ENCODE measurements at regions not wholly inside any gene's neighbourhood (a gene's known extent, or its start where the extent isn't known, plus 50 kb on each side); places are given as distances from the start of the nearest gene placed in this dataset.

- Mint-ChIP-seq H3K36me3 (ENCODE audit: insufficient read depth in 2 of 2) (peaks cover 6 to 21% of the 10 kb centered on the region in 2 donors), H3K27ac (no peak overlapping the region), H3K4me1 (ENCODE audit: low read depth) (peaks cover 17% of the 10 kb centered on the region), H3K4me3 (no peak overlapping the region), H3K27me3 (ENCODE audit: low read depth) (peaks cover 9% of the 10 kb centered on the region), H3K9me3 (peaks cover 6% of the 10 kb centered on the region in 2 donors)
- no peak for ATAC-seq (replicated peaks in 1 of 2)
- DNase-seq: no peak
Measured at GRCh38 chr3:177308286-177308685, 111.0 kb upstream of the TBL1XR1 start.

- ATAC-seq (replicated peaks in 1 of 2): peak; percentile 56 to 79
Measured at GRCh38 chr3:177308911-177309310, 111.6 kb upstream of the TBL1XR1 start.

GRCh38 chr3:177312491-177312890 lies 115.2 kb upstream of the TBL1XR1 start:
- Mint-ChIP-seq H3K9me3 (peaks cover 6% of the 10 kb centered on the region in 2 donors), H3K4me1 (ENCODE audit: low read depth) (peaks cover 19% of the 10 kb centered on the region), H3K27me3 (ENCODE audit: low read depth) (peaks cover 9% of the 10 kb centered on the region), H3K27ac (no peak overlapping the region), H3K36me3 (ENCODE audit: insufficient read depth in 2 of 2) (peaks cover 6 to 27% of the 10 kb centered on the region in 2 donors), H3K4me3 (no peak overlapping the region)
- no peak for ATAC-seq (replicated peaks in 1 of 2)
- no peak for DNase-seq

More at GRCh38 chr3:177308911-177309310, 111.6 kb upstream of the TBL1XR1 start:
- Mint-ChIP-seq H3K27ac (no peak overlapping the region), H3K9me3 (peaks cover 6% of the 10 kb centered on the region in 2 donors), H3K27me3 (ENCODE audit: low read depth) (peaks cover 9% of the 10 kb centered on the region), H3K4me3 (no peak overlapping the region), H3K36me3 (ENCODE audit: insufficient read depth in 2 of 2) (peaks cover 6 to 21% of the 10 kb centered on the region in 2 donors), H3K4me1 (ENCODE audit: low read depth) (peaks cover 17% of the 10 kb centered on the region)
- no peak for DNase-seq

DNA sequence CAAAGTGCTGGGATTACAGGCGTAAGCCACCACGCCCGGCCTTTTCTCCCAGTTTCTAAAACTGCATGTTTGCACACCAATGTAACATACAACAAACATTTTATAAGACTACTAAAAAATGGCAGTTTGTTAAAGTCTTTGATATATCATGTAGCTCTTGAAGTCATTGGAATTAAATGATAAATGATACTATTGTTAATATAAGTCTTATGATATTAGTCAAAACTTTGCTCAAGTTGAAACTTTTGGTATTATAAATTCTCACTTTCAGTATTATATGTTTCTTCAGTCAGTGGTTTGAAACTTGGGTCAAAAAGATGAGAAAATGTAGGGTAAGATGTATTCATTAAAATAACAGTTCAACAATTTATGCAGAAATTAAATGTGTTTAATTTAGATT lies 117.6 kb upstream of the TBL1XR1 start:
- Mint-ChIP-seq H3K27ac (peak overlapping the region; percentile 47), H3K4me3 (peak overlapping the region; percentile 50 to 59), H3K4me1 (ENCODE audit: low read depth) (peaks cover 28% of the 10 kb centered on the region), H3K9me3 (peaks cover 6 to 9% of the 10 kb centered on the region in 2 donors), H3K27me3 (ENCODE audit: low read depth) (peaks cover 9% of the 10 kb centered on the region), H3K36me3 (ENCODE audit: insufficient read depth in 2 of 2) (peaks cover 9 to 28% of the 10 kb centered on the region in 2 donors)
- no peak for DNase-seq
- ATAC-seq (replicated peaks in 1 of 2): peak; percentile 75 to 79

- Mint-ChIP-seq H3K27me3 (ENCODE audit: low read depth) (peaks cover 7% of the 10 kb centered on the region), H3K9me3 (peaks cover 3 to 4% of the 10 kb centered on the region in 2 donors), H3K36me3 (ENCODE audit: insufficient read depth in 2 of 2) (peaks cover 6 to 13% of the 10 kb centered on the region in 2 donors), H3K4me3 (no peak overlapping the region), H3K27ac (no peak overlapping the region), H3K4me1 (ENCODE audit: low read depth) (peaks cover 50% of the 10 kb centered on the region)
- DNase-seq: no peak
- ATAC-seq (replicated peaks in 1 of 2): no peak
Measured at GRCh38 chr3:177317247-177317646, 120.0 kb upstream of the TBL1XR1 start.

- Mint-ChIP-seq H3K36me3 (ENCODE audit: insufficient read depth in 2 of 2) (peaks cover 3 to 8% of the 10 kb centered on the region in 2 donors), H3K27me3 (ENCODE audit: low read depth) (no peaks in the 10 kb centered on the region), H3K4me3 (no peak overlapping the region), H3K4me1 (ENCODE audit: low read depth) (peaks cover 44% of the 10 kb centered on the region), H3K27ac (no peak overlapping the region), H3K9me3 (peaks cover 0 to 3% of the 10 kb centered on the region in 2 donors)
- no peak for ATAC-seq (replicated peaks in 1 of 2)
- no peak for DNase-seq
Measured at GRCh38 chr3:177318559-177318958, 121.3 kb upstream of the TBL1XR1 start.

DNA sequence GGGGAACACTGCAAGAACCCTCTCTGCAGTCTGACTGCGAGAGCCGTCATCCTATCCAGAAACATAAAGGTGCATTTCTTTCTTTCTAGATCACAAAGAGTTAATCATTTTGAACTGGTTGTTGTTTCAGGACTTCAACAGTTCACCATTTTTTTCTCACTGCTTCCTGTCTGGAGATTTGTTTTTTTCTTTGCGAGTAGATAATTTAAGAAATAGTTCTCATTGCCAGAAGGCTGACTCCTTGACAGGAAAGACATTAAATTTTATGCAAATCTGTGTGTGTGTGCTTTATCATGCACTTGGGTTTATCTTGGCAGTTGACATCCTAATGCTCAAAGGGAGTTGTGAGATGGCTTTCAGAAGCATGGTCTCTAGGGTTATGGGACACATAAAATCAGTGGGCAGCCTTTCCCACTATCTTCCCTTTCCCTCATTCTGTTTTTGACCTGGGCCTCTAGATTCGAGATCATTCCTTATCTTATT lies 123.5 kb upstream of the TBL1XR1 start:
- no peak overlapping the region for H3K4me3 Mint-ChIP-seq
- H3K27ac Mint-ChIP-seq: no peak overlapping the region
- peaks cover 0 to 3% of the 10 kb centered on the region in 2 donors for H3K9me3 Mint-ChIP-seq
- peaks cover 2 to 3% of the 10 kb centered on the region in 2 donors for H3K36me3 Mint-ChIP-seq (ENCODE audit: insufficient read depth in 2 of 2)
- DNase-seq (no peak), ATAC-seq (replicated peaks in 1 of 2) (no peak)
- no peaks in the 10 kb centered on the region for H3K27me3 Mint-ChIP-seq (ENCODE audit: low read depth)
- H3K4me1 Mint-ChIP-seq (ENCODE audit: low read depth): peaks cover 32% of the 10 kb centered on the region

GRCh38 chr3:177321819-177322218 lies 124.5 kb upstream of the TBL1XR1 start:
- H3K9me3 Mint-ChIP-seq: peaks cover 0 to 3% of the 10 kb centered on the region in 2 donors
- H3K4me1 Mint-ChIP-seq (ENCODE audit: low read depth): peaks cover 32% of the 10 kb centered on the region
- DNase-seq (no peak), ATAC-seq (replicated peaks in 1 of 2) (no peak)
- H3K27me3 Mint-ChIP-seq (ENCODE audit: low read depth): no peaks in the 10 kb centered on the region
- H3K4me3 Mint-ChIP-seq: no peak overlapping the region
- peaks cover 2 to 3% of the 10 kb centered on the region in 2 donors for H3K36me3 Mint-ChIP-seq (ENCODE audit: insufficient read depth in 2 of 2)
- H3K27ac Mint-ChIP-seq: no peak overlapping the region

GRCh38 chr3:177322881-177323280 lies 125.6 kb upstream of the TBL1XR1 start:
- Mint-ChIP-seq H3K27me3 (ENCODE audit: low read depth) (no peaks in the 10 kb centered on the region), H3K4me1 (ENCODE audit: low read depth) (peaks cover 27% of the 10 kb centered on the region), H3K9me3 (peaks cover 0 to 3% of the 10 kb centered on the region in 2 donors), H3K4me3 (no peak overlapping the region), H3K36me3 (ENCODE audit: insufficient read depth in 2 of 2) (peaks cover under 1 to 2% of the 10 kb centered on the region in 2 donors), H3K27ac (no peak overlapping the region)
- no peak for ATAC-seq (replicated peaks in 1 of 2)
- DNase-seq: no peak

- Mint-ChIP-seq H3K27ac (no peak overlapping the region), H3K9me3 (no peaks in the 10 kb centered on the region), H3K4me1 (ENCODE audit: low read depth) (peaks cover 23% of the 10 kb centered on the region), H3K36me3 (ENCODE audit: insufficient read depth in 2 of 2) (no peaks in the 10 kb centered on the region), H3K27me3 (ENCODE audit: low read depth) (peaks cover 9% of the 10 kb centered on the region), H3K4me3 (no peak overlapping the region)
- DNase-seq (no peak), ATAC-seq (replicated peaks in 1 of 2) (no peak)
Measured at GRCh38 chr3:177329854-177330253, 132.6 kb upstream of the TBL1XR1 start.

DNA sequence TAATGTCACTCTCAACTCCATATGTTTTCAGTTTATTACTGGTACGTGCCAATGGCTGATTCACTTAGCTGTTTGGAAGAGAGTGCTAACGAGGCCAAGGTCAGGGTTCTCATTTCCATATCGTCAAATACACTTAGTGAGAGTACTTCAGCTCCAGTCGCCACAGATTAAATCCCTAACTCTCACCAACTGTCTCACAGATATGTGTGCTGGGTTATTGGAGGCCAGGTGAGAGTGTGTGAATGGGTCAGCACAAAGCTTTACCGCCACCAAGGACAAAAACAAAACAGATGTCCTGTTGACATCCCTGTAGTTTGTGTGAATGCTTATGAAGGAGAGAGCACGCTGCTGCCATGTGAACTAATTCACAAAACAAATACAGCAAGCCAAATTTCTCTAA lies 133.5 kb upstream of the TBL1XR1 start:
- ATAC-seq (replicated peaks in 1 of 2): no peak
- H3K27me3 Mint-ChIP-seq (ENCODE audit: low read depth): peaks cover 16% of the 10 kb centered on the region
- no peak overlapping the region for H3K27ac Mint-ChIP-seq
- peaks cover 26% of the 10 kb centered on the region for H3K4me1 Mint-ChIP-seq (ENCODE audit: low read depth)
- H3K9me3 Mint-ChIP-seq: no peaks in the 10 kb centered on the region
- H3K4me3 Mint-ChIP-seq: no peak overlapping the region
- no peaks in the 10 kb centered on the region for H3K36me3 Mint-ChIP-seq (ENCODE audit: insufficient read depth in 2 of 2)
- no peak for DNase-seq

DNA sequence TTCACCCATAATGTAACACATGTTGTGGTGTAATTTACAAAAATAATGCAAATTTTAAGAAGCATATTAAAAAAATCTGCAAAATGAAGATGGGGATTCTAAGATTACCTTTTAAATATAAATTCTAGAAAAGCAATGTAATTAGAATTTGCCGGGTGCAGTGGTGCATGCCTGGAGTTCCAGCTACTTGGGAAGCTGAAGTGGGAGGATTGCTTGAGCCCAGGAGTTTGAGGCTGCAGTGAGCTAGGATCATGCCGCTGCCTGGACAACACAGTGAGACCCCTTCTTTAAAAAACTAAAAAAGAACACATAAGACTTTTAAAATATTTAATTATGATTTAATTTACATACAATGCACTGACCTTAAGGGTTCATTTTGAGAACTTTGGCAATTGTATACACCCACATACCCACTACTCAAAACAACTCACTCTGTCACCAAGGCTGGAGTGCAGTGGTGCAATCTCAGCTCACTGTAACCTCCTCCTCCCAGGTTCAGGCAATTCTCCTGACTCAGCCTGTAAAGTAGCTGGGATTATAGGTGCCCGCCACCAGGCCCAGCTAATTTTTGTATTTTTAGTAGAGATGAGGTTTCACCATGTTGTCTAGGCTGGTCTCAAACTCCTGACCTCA lies 134.0 kb upstream of the TBL1XR1 start:
- DNase-seq: no peak
- H3K27ac Mint-ChIP-seq: no peak overlapping the region

GRCh38 chr3:177332955-177333354 lies 135.7 kb upstream of the TBL1XR1 start:
- Mint-ChIP-seq H3K4me1 (ENCODE audit: low read depth) (peaks cover 45% of the 10 kb centered on the region), H3K9me3 (no peaks in the 10 kb centered on the region), H3K4me3 (no peak overlapping the region), H3K27me3 (ENCODE audit: low read depth) (peaks cover 21% of the 10 kb centered on the region), H3K36me3 (ENCODE audit: insufficient read depth in 2 of 2) (no peaks in the 10 kb centered on the region), H3K27ac (no peak overlapping the region)
- DNase-seq: no peak
- no peak for ATAC-seq (replicated peaks in 1 of 2)

More for the DNA sequence above, 134.0 kb upstream of the TBL1XR1 start:
- Mint-ChIP-seq H3K9me3 (no peaks in the 10 kb centered on the region), H3K4me3 (no peak overlapping the region), H3K27me3 (ENCODE audit: low read depth) (peaks cover 21% of the 10 kb centered on the region), H3K36me3 (ENCODE audit: insufficient read depth in 2 of 2) (no peaks in the 10 kb centered on the region), H3K4me1 (ENCODE audit: low read depth) (peaks cover 32% of the 10 kb centered on the region)
- ATAC-seq (replicated peaks in 1 of 2): no peak

Measured in activated T-cell treated with anti-CD3 and anti-CD28 coated beads, Interleukin-2, amount 50 U/mL, for 72 hours (primary cell).